GM18502 (cell line): ENCODE measurements at regions not wholly inside any gene's neighbourhood (a gene's known extent, or its start where the extent isn't known, plus 50 kb on each side); places are given as distances from the start of the nearest gene placed in this dataset.
"Not testable (repeated sequence)": the region's sequence is repeated elsewhere in the genome, so short reads cannot be mapped to it uniquely, and the experiment has no call there.

ENCODE experiments used
- ATAC-seq: cut with Tn5 transposase; IDR thresholded peaks from one replicate; pipeline ENCODE4 v1.9.1; 2021; ENCODE audit warnings: mild to moderate bottlenecking; ENCODE audit not compliant: unreplicated experiment, poor library complexity

DNA sequence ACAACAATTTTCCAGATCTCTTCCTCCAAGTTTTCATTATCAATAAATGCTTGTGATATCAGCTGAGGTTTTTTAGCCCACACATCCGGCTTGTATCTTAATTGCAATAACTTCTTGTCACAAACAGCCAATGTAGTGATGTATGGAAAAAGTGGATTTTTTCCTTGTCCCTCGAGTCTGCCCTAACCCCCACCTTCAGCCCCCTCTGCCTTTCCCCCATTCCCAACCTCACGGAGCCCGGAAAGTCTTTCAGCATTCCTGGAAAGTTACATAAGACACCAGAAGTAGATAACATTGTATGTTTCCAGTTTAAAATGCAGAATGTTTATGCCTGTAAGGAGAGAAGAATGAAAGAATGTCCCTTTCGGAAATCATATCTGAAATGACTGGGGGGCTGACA is 179.2 kb upstream of the PHACTR1 start:
- ATAC-seq = no peak

DNA sequence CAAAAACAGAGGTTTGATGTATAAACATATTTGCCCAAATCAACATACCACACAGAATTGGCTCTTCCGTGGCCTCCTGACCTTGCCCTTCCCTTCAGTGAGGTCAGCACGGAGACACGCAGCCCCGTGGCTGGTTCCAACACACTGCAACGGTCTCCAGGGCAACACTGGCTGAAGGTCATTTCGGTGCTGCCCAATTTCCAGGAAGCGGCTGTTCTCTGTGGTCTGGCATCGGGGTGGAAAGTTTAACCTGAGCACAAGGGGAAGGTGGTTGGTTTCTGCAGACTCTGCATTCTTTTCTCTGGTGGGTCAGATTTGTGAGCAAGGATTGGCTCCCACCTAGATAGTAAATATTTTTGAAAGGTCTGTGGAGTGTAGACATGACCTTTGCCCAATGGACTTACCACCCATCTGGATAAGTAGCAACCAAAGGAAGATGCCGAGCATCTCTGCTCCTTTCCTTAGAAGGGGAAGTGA is 177.6 kb upstream of the PHACTR1 start:
- ATAC-seq = no peak

DNA sequence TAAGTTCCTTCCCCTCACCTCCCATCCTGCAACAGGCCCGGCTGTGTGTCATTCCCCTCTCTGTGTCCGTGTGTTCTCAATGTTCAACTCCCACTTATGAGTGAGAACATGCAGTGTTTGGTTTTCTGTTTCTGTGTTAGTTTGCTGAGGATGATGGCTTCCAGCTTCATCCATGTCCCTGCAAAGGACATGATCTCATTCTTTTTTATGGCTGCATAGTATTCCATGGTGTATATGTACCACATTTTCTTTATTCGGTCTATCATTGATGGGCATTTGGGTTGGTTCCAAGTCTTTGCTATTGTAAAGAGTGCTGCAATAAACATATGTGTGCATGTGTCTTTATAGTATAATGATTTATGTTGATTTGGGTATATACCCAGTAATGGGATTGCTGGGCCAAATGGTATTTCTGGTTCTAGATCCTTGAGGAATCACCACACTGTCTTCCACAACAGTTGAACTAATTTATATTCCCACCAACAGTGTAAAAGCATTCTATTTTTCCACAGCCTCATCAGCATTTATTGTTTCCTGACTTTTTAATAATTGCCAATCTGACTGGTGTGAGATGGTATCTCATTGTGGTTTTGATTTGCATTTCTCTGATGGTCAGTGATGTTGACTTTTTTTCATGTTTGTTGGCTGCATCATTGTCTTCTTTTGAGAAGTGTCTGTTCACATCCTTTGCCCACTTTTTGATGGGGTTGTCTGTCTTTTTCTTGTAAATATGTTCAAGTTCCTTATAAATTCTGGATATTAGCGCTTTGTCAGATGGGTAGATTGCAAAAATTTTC is 174.1 kb upstream of the PHACTR1 start:
- ATAC-seq = not testable (repeated sequence)

DNA sequence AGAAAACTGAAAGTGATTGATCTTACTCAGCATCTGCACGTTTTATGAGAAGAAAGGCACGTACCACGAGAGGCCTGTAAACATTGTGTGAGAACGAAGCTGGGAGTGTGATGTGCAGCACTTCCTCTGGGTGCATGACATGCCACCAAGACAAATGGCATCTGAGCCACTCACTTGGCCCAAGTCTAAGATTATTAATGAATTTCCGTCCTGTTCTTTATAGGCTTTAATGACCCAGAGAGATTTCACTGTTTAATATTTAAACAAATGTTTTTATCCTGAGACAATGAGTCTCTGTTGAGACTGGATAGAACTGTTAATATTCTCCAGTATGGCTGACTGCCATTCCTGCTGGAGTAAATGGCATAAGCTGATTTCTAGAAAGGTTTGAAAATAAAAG is 172.6 kb upstream of the PHACTR1 start:
- no peak for ATAC-seq

DNA sequence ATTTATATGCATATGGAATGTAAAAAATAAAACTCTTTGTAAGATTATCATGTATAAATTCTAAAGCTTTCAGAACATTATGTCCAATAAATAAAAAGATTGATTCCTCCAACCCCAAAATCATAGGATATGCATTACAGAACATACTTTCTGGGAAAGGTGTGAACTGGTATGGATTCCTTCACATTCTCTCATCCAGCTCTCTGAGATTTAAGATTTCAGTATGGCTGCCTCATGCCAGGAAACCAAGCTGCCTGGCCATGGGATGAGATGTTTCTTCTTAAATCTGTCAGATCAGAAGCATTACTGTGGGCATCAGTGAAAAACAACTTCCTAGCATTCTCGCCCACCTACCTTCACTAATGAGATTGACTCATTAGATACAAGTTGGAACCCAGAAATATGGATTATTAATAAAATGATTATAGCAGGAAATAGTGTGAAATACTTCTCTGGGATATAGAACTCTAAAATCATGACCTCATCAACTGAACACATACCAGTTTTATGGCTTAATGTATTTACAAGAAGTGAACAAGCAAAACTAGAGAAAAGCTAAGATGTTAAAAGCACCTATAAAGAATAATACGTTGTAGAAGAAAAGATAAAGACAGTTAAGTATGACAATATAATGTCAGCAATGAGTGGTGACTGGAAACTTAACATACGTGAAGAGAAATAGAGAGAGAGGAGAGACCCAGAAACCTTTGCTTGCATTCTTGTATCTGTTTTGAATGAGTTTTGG is 171.6 kb upstream of the PHACTR1 start:
- no peak for ATAC-seq

DNA sequence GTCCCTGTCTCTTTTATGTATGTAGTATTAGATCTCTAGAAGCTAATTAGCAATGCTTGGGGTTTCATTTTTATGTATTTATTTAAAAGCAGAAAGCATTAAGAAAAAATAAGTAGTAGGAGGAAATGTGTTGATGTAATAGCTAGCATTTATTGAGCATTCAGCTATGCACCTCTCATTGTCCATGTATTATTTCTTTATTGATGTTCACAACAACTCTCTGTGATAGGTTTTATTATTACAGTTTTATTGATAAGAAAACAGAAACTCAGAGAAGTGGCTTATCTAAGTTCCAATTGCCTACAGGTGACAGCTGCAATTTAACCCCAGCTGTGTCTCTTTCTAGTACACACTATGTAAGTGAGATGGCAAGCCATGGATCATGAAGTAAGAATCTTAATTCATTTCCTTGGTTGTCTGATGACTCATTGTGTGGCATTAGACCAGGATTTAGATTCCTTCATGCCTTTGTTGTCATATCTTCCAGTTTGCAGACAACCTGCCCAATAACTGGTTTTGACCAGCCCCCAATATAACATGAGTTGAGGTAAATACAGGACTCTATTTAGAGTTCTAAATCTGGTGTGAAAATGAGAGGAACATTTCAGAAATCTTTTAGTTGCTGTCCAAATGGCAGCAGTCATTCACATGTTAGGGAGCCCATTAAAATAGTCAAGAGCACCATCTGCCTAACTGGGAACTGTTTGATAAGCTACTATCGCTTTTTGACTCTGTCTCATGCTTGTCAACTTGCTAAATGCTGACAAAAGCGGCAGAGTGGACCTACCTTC is 170.8 kb upstream of the PHACTR1 start:
- ATAC-seq = no peak

DNA sequence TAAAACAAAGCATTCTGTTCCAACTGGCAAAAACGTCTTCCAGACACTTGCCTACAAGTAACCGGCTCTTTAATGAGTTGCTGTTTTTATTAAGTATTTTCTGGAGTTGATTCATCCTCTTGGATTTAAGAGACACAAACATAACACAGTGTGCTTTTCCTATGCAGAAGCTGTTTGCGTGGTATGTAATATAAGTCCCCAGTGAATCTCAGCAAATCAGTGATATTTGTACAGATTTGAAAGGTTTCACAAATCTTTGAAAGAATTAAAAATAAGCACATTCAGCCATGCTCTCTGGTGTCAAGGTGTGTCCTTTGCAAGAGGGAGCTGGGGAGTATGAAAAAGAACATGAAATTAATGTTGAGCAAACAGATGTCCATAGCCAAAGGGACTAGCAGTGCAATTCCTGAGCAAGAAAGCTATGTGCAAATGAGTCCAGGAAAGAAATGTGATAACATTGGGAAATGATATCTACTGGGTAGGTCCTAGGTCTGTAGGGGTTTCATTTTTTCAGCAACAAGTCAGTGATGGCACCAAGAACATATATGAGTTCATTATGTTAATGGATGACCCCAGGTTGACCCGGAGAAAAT is 170.1 kb upstream of the PHACTR1 start:
- ATAC-seq = no peak

DNA sequence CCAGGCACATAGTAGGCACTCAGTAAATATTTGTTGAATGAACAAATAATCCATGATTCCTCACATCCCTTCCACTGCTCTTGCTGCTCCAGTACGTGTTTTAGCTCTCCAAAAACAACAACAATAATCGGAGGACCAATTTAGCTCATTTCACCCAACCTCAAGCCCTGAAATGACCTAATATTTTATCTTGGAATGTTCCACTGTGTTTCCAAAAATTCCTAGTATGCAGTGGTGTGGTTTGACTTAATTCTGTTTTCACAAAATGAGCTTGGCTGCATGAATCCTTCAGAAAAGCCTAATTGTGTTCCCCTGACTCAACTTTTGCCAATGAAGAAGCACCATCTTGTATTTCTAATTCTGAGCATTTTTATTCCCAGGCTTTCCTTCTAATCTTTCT is 168.0 kb upstream of the PHACTR1 start:
- no peak for ATAC-seq

DNA sequence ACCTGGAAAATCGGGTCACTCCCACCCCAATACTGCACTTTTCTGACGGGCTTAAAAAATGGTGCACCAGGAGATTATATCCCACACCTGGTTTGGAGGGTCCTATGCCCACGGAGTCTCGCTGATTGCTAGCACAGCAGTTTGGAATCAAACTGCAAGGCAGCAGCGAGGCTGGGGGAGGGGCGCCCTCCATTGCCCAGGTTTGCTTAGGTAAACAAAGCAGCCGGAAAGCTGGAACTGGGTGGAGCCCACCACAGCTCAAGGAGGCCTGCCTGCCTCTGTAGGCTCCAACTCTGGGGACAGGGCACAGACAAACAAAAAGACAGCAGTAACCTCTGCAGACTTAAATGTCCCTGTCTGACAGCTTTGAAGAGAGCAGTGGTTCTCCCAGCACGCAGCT is 167.1 kb upstream of the PHACTR1 start:
- ATAC-seq = not testable (repeated sequence)

DNA sequence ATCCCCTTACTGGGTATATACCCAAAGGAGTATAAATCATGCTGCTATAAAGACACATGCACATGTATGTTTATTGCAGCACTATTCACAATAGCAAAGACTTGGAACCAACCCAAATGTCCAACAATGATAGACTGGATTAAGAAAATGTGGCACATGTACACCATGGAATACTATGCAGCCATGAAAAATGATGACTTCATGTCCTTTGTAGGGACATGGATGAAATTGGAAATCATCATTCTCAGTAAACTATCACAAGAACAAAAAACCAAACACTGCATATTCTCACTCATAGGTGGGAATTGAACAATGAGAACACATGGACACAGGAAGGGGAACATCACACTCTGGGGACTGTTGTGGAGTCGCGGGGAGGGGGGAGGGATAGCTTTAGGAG is 161.7 kb upstream of the PHACTR1 start:
- ATAC-seq = not testable (repeated sequence)

DNA sequence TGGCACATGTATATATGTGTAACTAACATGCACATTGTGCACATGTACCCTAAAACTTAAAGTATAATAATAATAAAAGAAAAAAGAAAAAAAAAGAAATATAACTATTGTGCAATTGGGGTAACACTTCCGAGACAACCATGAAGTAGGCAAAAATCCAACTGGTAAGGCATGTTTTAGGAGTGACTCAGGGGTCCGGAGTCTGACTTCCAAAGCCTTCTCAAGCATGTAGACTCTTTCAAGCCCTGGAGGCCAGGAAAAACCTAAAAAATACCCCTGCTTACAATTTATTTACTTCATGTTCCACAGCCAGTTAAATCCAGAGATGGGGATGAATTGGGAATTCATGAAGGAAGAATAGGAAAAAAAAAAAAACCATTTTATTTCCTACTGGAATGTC is 161.3 kb upstream of the PHACTR1 start:
- no peak for ATAC-seq

DNA sequence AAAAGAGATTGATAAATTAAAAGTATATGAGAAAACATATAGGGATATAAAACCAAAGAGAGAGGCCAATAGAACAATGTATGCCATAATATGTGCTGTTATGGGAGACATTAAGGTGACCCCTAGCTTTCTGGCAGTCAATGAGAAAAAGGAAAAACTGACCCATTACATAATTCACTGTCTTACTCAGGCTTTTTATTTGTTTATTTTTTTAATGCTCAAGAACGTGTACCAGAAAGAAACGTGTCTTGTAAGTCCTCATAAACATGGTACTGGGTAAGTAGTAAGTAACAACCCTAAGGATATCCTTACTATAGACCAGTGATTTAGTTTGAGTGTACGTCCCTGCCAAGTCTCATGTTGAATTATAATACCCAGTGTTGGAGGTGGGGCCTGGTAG is 160.8 kb upstream of the PHACTR1 start:
- ATAC-seq = no peak

DNA sequence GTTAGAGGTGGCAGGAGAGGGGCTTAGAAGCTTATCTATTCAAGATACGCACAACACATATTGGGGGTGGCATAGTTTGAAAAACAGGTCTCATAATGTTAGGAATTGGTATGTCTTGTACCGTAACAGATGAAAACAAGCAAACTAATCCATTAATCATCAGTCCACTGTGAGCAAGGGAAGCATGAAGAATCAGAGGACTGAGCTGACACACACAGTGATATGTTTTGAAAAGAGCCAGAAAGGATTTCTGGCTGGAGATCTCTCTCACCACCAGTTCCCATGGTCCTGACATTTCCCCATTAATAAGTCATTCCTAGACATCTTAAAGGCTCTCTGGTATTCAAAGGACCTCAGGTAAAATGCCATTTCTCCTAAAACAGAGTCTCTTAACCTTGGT is 158.8 kb upstream of the PHACTR1 start:
- ATAC-seq = no peak

DNA sequence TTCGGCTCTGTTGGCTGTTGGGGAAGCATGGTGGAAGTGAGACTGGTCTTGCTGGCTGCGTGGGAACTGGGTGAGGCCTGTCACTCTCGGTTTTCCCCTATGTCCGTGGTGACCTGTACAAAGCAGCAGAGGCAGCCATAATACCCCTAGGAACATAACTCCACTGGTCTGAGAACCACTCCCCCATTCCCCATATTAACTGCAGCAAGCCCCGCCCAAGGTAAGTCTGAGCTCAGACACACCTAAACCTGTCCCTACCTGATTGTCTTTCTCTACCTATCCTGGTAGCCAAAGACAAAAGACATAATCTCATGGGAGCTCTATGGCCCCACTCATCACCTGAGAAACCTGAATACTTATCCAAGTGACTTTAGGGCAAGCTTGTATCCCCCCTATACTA is 156.3 kb upstream of the PHACTR1 start:
- no peak for ATAC-seq

DNA sequence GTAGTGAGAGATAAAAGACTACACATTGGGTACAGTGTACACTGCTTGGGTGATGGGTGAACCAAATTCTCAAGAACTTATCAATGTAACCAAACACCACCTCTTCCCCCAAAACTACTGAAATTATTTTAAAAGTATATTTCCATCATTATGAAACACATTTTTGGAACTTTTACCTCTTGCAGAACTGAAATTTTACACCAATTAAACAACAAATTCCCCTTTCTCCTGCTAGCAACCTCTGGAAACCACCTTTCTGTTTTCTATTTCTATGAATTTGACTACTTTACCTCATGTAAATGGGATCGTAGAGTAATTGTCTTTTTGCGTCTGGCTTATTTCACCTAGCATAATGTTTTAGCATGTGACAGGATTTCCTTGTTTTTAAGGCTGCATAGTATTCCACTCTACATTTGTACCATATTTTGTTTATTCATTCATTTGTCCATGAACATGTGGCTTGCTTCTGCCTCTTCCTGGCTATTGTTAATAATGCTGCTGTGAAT is 149.9 kb upstream of the PHACTR1 start:
- ATAC-seq = no peak

DNA sequence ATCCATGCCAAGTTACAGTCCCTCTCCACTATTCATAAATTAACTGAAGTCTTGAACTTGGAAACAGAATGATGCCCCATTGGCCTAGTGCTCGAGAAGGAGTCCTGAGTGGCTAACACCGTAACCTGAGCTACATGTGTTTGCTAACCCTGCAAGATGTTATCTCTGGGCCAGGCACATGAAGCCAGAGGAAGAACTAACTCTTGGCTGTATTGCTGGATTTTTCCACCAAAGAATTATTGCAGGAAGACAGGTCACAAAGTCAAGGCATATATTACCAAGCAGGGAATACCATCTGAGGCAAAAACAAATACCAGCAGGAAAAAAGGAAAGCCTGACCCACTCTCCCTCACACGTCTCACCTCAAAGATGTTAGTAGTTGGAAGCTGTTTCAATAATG is 148.9 kb upstream of the PHACTR1 start:
- no peak for ATAC-seq

DNA sequence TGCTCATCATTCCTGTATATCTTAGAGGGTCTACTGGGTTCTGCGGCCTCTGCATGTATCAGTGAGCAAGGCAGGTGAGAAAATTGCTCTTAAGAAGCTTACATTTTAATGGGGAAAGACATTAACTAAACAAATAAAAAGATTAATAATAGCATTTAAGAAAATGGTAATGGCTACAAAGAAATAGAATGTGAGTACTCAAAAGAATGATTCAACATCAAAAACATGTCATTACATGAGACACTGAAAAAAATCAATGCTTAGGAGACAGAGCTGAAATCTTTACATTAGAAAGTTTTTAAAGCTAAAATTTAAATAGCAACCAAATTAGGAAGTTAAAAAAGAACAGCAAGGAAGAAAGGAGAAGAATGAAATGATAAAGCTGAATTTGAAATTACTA is 146.9 kb upstream of the PHACTR1 start:
- ATAC-seq = no peak

DNA sequence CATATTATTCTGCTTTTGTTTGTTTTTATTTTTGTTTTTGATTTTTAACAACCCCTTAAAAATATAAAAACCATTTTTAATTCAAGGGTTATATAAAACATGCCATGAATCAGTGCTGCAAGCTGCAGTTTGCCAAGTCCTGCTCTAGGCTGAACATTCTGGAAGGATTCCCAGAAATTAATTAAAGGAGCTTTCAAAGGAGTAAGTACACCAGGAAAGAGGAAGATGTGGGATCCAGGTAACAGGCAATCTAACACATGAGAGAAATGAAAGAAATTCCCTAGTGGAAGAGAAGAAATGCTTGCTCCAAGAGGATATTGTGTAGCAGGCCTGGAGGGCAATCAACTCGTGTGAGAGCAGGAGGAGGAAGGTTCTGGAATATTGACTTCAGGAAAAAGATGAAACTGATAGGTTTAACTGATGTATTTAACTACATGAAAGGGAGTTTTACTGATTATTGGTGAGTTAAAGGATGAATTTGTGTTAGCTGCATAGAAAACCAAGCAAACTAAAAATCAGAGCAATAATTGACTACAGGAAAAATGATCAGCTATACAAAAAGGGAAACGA is 146.0 kb upstream of the PHACTR1 start:
- ATAC-seq = no peak

DNA sequence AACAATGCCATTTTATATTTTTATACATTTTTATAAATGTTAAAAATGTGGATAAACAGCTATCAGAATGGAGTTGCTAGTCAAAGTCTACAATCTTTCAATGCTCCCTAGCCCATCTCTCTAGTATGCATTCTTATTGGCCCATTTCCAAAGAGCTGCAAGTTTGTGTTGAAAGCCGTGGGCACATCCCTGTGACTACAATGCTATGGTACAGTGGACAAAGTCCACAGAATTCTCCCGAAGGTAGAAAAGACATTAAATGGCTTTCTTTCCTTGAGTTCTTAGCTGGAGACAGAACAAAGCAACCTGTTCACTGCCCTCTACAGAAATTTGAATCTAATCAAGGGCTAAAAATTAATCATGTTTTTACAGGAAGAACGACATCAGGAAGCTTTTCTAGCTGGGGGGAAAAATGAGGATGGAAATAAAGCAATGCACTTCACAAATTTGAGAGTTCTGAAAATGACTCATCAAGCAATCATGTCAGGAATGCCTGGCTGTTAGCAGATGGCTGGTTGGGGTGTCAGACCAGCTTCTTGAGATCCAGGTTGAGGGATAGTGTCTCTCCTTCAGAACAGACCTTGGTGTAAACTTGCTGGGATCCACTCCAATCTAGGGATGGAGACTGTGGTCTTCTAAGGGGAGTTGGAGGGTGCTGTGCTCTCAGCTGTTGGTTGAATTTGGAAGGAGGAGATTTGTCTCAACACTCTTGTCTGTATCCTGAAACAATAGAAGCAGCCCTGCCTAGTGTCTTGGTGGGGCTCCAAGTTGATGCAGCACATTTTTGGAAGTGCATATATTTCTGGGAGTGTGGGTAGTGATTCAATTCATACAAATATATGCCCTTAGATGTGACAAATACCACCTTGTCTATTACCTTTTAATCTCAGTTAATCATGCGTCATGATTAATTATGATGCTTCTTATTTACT is 143.4 kb upstream of the PHACTR1 start:
- ATAC-seq = no peak
